GM18951 (cell line): ENCODE measurements at regions not wholly inside any gene's neighbourhood (a gene's known extent, or its start where the extent isn't known, plus 50 kb on each side); places are given as distances from the start of the nearest gene placed in this dataset.

ENCODE experiments used
- POLR2A ChIP-seq: IDR thresholded peaks from 4 replicates; pipeline ENCODE4 v1.6.1; 2011; ENCODE audit warnings: mild to moderate bottlenecking; ENCODE audit not compliant: insufficient read length, insufficient read depth; ENCODE audit errors: extremely low read depth
- in situ Hi-C: fragments of 300-500 bp; cut with MboI; formaldehyde crosslinking; loops from one replicate; pipeline ENCODE4 v1.12.0; 2022; ENCODE audit warnings: low sequenced_read_pairs, mixed read lengths, inconsistent platforms; ENCODE audit not compliant: unreplicated experiment

GRCh38 chr1:58931756-58932155, 147.9 kb upstream of the JUN start:
- TF ChIP-seq POLR2A, result no peak
- in situ Hi-C loops, result no loop called here

- no peak for TF ChIP-seq POLR2A
- in situ Hi-C loops, result no loop called here
These were observed 149.2 kb upstream of the JUN start for GRCh38 chr1:58932859-58933598.

- no peak for TF ChIP-seq POLR2A
- in situ Hi-C loops, result no loop called here
These were observed 149.7 kb upstream of the JUN start for GRCh38 chr1:58933599-58933926.

GRCh38 chr1:58934706-58935105, 150.9 kb upstream of the JUN start:
- in situ Hi-C loops, result no loop called here

GRCh38 chr1:58936973-58937372, 153.1 kb upstream of the JUN start:
- in situ Hi-C loops, result no loop called here
- no peak for TF ChIP-seq POLR2A

More at GRCh38 chr1:58934706-58935105, 150.9 kb upstream of the JUN start:
- no peak for TF ChIP-seq POLR2A

- in situ Hi-C loops, result no loop called here
- TF ChIP-seq POLR2A, result no peak
These were observed 155.3 kb upstream of the JUN start for GRCh38 chr1:58939146-58939545.

- no peak for TF ChIP-seq POLR2A
- in situ Hi-C loops, result no loop called here
These were observed 156.0 kb upstream of the JUN start for GRCh38 chr1:58939666-58940370.

GRCh38 chr1:58941471-58942289, 157.8 kb upstream of the JUN start:
- in situ Hi-C loops, result no loop called here
- TF ChIP-seq POLR2A, result no peak

GRCh38 chr1:58942759-58943191, 158.9 kb upstream of the JUN start:
- in situ Hi-C loops, result no loop called here
- no peak for TF ChIP-seq POLR2A

GRCh38 chr1:58943776-58944175, 159.9 kb upstream of the JUN start:
- in situ Hi-C loops, result no loop called here
- TF ChIP-seq POLR2A, result no peak

GRCh38 chr1:58944439-58944838, 160.6 kb upstream of the JUN start:
- no peak for TF ChIP-seq POLR2A
- in situ Hi-C loops, result no loop called here

- TF ChIP-seq POLR2A, result no peak
- in situ Hi-C loops, result no loop called here
These were observed 162.5 kb upstream of the JUN start for GRCh38 chr1:58946390-58946789.

GRCh38 chr1:58948671-58949070, 164.8 kb upstream of the JUN start:
- in situ Hi-C loops, result no loop called here
- no peak for TF ChIP-seq POLR2A
